ENCODE measurements at regions not wholly inside any gene's neighbourhood (a gene's known extent, or its start where the extent isn't known, plus 50 kb on each side); places are given as distances from the start of the nearest gene placed in this dataset.

GRCh38 chr4:116358633-116359222, 726.6 kb downstream of the TRAM1L1 start:
- TF ChIP-seq, protein P1, sequence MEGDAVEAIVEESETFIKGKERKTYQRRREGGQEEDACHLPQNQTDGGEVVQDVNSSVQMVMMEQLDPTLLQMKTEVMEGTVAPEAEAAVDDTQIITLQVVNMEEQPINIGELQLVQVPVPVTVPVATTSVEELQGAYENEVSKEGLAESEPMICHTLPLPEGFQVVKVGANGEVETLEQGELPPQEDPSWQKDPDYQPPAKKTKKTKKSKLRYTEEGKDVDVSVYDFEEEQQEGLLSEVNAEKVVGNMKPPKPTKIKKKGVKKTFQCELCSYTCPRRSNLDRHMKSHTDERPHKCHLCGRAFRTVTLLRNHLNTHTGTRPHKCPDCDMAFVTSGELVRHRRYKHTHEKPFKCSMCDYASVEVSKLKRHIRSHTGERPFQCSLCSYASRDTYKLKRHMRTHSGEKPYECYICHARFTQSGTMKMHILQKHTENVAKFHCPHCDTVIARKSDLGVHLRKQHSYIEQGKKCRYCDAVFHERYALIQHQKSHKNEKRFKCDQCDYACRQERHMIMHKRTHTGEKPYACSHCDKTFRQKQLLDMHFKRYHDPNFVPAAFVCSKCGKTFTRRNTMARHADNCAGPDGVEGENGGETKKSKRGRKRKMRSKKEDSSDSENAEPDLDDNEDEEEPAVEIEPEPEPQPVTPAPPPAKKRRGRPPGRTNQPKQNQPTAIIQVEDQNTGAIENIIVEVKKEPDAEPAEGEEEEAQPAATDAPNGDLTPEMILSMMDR (conservative IDR thresholded peaks at IDR 0.05 in 1 of 2, IDR thresholded peaks at IDR 0.05 in 1 of 2; ENCODE audit: low read depth in 1 of 2, low read length in 2 of 2), result peak in 1 of 2 donors; percentile 59
- TF ChIP-seq EZH2 (IDR thresholded peaks at IDR 0.05; ENCODE audit: low read length, missing control alignments), result no peak
